ENCODE measurements at regions not wholly inside any gene's neighbourhood (a gene's known extent, or its start where the extent isn't known, plus 50 kb on each side); places are given as distances from the start of the nearest gene placed in this dataset.

DNA sequence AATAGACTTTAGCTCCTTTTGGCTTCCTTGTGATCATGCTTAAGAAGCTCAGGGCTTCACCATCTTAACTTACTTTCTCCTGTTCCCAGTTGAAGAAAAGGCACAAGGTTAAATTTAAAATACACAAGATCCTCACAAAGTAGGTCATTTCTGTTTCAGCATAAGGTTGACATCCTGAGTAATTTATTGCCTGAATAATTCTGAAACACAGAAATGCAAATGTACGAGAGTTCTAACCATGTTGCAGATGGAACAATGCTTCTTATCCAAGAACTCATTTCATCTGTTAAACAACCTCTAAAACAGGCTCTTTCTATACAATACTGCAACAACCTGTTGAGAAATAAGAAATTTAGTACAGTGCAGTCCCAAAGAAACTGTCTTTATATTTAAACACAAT is 395.2 kb downstream of the BCL11A start (continued):
- TF ChIP-seq, protein P1, sequence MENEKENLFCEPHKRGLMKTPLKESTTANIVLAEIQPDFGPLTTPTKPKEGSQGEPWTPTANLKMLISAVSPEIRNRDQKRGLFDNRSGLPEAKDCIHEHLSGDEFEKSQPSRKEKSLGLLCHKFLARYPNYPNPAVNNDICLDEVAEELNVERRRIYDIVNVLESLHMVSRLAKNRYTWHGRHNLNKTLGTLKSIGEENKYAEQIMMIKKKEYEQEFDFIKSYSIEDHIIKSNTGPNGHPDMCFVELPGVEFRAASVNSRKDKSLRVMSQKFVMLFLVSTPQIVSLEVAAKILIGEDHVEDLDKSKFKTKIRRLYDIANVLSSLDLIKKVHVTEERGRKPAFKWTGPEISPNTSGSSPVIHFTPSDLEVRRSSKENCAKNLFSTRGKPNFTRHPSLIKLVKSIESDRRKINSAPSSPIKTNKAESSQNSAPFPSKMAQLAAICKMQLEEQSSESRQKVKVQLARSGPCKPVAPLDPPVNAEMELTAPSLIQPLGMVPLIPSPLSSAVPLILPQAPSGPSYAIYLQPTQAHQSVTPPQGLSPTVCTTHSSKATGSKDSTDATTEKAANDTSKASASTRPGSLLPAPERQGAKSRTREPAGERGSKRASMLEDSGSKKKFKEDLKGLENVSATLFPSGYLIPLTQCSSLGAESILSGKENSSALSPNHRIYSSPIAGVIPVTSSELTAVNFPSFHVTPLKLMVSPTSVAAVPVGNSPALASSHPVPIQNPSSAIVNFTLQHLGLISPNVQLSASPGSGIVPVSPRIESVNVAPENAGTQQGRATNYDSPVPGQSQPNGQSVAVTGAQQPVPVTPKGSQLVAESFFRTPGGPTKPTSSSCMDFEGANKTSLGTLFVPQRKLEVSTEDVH (IDR thresholded peaks at IDR 0.05; ENCODE audit: low read depth, partially characterized antibody) = no peak
- TF ChIP-seq, protein P2, sequence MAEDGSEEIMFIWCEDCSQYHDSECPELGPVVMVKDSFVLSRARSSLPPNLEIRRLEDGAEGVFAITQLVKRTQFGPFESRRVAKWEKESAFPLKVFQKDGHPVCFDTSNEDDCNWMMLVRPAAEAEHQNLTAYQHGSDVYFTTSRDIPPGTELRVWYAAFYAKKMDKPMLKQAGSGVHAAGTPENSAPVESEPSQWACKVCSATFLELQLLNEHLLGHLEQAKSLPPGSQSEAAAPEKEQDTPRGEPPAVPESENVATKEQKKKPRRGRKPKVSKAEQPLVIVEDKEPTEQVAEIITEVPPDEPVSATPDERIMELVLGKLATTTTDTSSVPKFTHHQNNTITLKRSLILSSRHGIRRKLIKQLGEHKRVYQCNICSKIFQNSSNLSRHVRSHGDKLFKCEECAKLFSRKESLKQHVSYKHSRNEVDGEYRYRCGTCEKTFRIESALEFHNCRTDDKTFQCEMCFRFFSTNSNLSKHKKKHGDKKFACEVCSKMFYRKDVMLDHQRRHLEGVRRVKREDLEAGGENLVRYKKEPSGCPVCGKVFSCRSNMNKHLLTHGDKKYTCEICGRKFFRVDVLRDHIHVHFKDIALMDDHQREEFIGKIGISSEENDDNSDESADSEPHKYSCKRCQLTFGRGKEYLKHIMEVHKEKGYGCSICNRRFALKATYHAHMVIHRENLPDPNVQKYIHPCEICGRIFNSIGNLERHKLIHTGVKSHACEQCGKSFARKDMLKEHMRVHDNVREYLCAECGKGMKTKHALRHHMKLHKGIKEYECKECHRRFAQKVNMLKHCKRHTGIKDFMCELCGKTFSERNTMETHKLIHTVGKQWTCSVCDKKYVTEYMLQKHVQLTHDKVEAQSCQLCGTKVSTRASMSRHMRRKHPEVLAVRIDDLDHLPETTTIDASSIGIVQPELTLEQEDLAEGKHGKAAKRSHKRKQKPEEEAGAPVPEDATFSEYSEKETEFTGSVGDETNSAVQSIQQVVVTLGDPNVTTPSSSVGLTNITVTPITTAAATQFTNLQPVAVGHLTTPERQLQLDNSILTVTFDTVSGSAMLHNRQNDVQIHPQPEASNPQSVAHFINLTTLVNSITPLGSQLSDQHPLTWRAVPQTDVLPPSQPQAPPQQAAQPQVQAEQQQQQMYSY (CRISPR knock-in tag; IDR thresholded peaks at IDR 0.05) = no peak
- no peak for TF ChIP-seq ATF3 (IDR thresholded peaks at IDR 0.05; ENCODE audit: borderline replicate concordance, extremely low read depth, low read depth, low read length)
- no peak for TF ChIP-seq PKNOX1 (IDR thresholded peaks at IDR 0.05)

Data from GM12878 (cell line).